GM10266 (cell line): ENCODE measurements at regions not wholly inside any gene's neighbourhood (a gene's known extent, or its start where the extent isn't known, plus 50 kb on each side); places are given as distances from the start of the nearest gene placed in this dataset.

ENCODE experiments used
- DNase-seq: peaks from one replicate; pipeline ENCODE4 v3.0.0; 2012; ENCODE audit errors: extremely low spot score
- CTCF ChIP-seq: IDR thresholded peaks from 2 replicates; pipeline ENCODE4 v1.5.1; 2012; ENCODE audit warnings: mild to moderate bottlenecking, low read depth; ENCODE audit not compliant: control insufficient read depth, insufficient read depth; ENCODE audit errors: missing control alignments

- DNase-seq: no peak
- no peak for TF ChIP-seq CTCF
Measured at GRCh38 chr2:176526995-176527901, 258.0 kb downstream of the MTX2 start.

- DNase-seq: no peak
- TF ChIP-seq CTCF: no peak
Measured at GRCh38 chr2:176531608-176532007, 262.4 kb downstream of the MTX2 start.

GRCh38 chr2:176533505-176534193, 264.4 kb downstream of the MTX2 start:
- TF ChIP-seq CTCF: no peak
- no peak for DNase-seq

GRCh38 chr2:176534798-176535466, 265.7 kb downstream of the MTX2 start:
- no peak for TF ChIP-seq CTCF
- DNase-seq: no peak

- no peak for DNase-seq
- no peak for TF ChIP-seq CTCF
Measured at GRCh38 chr2:176535467-176536113, 266.3 kb downstream of the MTX2 start.

GRCh38 chr2:176536439-176537133, 267.3 kb downstream of the MTX2 start:
- TF ChIP-seq CTCF: no peak
- no peak for DNase-seq
